ENCODE measurements at regions not wholly inside any gene's neighbourhood (a gene's known extent, or its start where the extent isn't known, plus 50 kb on each side); places are given as distances from the start of the nearest gene placed in this dataset.

- no peak overlapping the region for H3K4me2 ChIP-seq (ENCODE audit: insufficient read depth, insufficient read length, low read length)
- H4K5ac ChIP-seq (ENCODE audit: insufficient read length, low read depth, low read length), result no peak overlapping the region
- H2BK120ac ChIP-seq (ENCODE audit: low read depth, low read length, poor library complexity, severe bottlenecking), result no peak overlapping the region
- H3K4ac ChIP-seq (ENCODE audit: low read depth, low read length), result no peak overlapping the region
- no peaks in the 10 kb centered on the region for H3K27me3 ChIP-seq (ENCODE audit: insufficient read depth, low read length)
- H3K9me3 ChIP-seq (ENCODE audit: control insufficient read depth, low read depth, low read length), result no peaks in the 10 kb centered on the region
- no peaks in the 10 kb centered on the region for H4K20me1 ChIP-seq (ENCODE audit: control insufficient read depth, insufficient read depth, insufficient read length)
- H3K79me2 ChIP-seq (ENCODE audit: insufficient read depth, low read length), result no peaks in the 10 kb centered on the region
- H2AK5ac ChIP-seq (ENCODE audit: insufficient read length, low read length), result no peak overlapping the region
- no peak overlapping the region for H3K56ac ChIP-seq (ENCODE audit: insufficient read length, low read depth, low read length)
- Mint-ChIP-seq H3K9me3 (no peaks in the 10 kb centered on the region), H3K4me3 (no peak overlapping the region), H3K36me3 (ENCODE audit: insufficient read depth in 1 of 3, low read depth in 3 of 3) (no peaks in the 10 kb centered on the region), H3K27ac (no peak overlapping the region), H3K27me3 (ENCODE audit: low read depth) (no peaks in the 10 kb centered on the region), H3K4me1 (peaks cover 32 to 33% of the 10 kb centered on the region in 2 experiments)
- H2BK12ac ChIP-seq (ENCODE audit: insufficient read length, low read depth, low read length), result no peak overlapping the region
- no peak overlapping the region for H2AFZ ChIP-seq (ENCODE audit: low read length)
- no peak overlapping the region for H3K18ac ChIP-seq (ENCODE audit: insufficient read length, low read depth, low read length)
- no peak overlapping the region for H2BK5ac ChIP-seq (ENCODE audit: insufficient read length, low read length)
- H3K14ac ChIP-seq (ENCODE audit: insufficient read depth, low read length), result no peak overlapping the region
- no peaks in the 10 kb centered on the region for H3K23me2 ChIP-seq (ENCODE audit: insufficient read length, low read depth, low read length, poor library complexity, severe bottlenecking)
- no peak for DNase-seq
- TF ChIP-seq CTCF (conservative IDR thresholded peaks at IDR 0.05), result no peak
- no CpG with 5 or more reads among the region's 2 CpGs for WGBS (ENCODE audit: extremely low coverage, insufficient read length, low lambda C conversion rate)
- H3K9ac ChIP-seq (ENCODE audit: extremely low read depth, insufficient read length, low read length), result no peak overlapping the region
- no peak overlapping the region for H4K8ac ChIP-seq (replicated peaks; ENCODE audit: insufficient read length, low read depth, low read length)
- H2BK15ac ChIP-seq (ENCODE audit: low read depth, low read length), result no peak overlapping the region
- no peak overlapping the region for H2BK20ac ChIP-seq (ENCODE audit: low read depth, low read length, poor library complexity, severe bottlenecking)
- H3T11ph ChIP-seq (ENCODE audit: low read length), result no peak overlapping the region
- no peaks in the 10 kb centered on the region; the same call in 1 of the 2 replicates for H3K4me1 ChIP-seq (ENCODE audit: insufficient read depth, low read length)
- H3K27ac ChIP-seq (ENCODE audit: insufficient read length, low read depth, low read length), result no peak overlapping the region
- no peak overlapping the region for H4K91ac ChIP-seq (ENCODE audit: insufficient read length, low read depth, low read length)
- H3K23ac ChIP-seq (ENCODE audit: insufficient read length, low read depth, low read length), result no peak overlapping the region
- H3K79me1 ChIP-seq (ENCODE audit: insufficient read depth, low read depth, low read length, poor library complexity, severe bottlenecking), result no peaks in the 10 kb centered on the region
Observed at GRCh38 chr20:12595841-12596240, 412.9 kb upstream of the SPTLC3 start.
